Omental fat pad (tissue), 3 donors: ENCODE measurements at regions not wholly inside any gene's neighbourhood (a gene's known extent, or its start where the extent isn't known, plus 50 kb on each side); places are given as distances from the start of the nearest gene placed in this dataset.

Experiments
- ATAC-seq: fragments of 150-250 bp; one replicate; pipeline ENCODE4 v1.9.1; 2016; ENCODE audit warnings: mild to moderate bottlenecking, moderate library complexity; ENCODE audit not compliant: low FRiP score
- DNase-seq: peaks from one replicate; pipeline ENCODE4 v3.0.0-alpha.2; 2019; ENCODE audit warnings: low spot score
- CTCF ChIP-seq, 3 donors: fragments of 450-650 bp; IDR thresholded peaks; one replicate each; pipeline ENCODE4 v1.5.1; 2016 to 2017; ENCODE audit warnings: antibody characterized with exemption in 3 of 3, mild to moderate bottlenecking in 3 of 3, moderate library complexity in 2 of 3

DNA sequence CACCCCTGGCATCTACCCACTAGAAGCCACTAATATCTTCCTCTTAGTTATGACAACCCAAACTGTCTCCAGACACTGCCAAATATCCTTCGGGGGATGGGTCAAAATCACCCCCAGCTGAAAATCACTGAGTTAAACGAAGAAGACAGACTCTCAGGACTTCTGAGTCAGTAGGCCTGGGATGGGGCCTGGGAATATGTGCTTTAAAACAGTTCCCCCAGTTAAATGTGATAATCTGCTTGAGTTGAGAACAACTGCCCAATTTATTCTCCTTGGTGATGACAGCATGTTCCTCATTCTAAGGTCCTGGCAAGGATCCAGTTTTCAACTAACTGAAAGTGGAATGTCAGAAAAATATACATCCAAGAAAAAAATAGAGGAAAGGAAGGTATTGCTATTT lies 52.4 kb downstream of the CBLL2 start:
- no peak for ATAC-seq
- TF ChIP-seq CTCF (IDR thresholded peaks at IDR 0.05), result no peak
- no peak for DNase-seq

GRCh38 chrX:22329783-22330182 lies 57.1 kb downstream of the CBLL2 start:
- no peak for TF ChIP-seq CTCF (IDR thresholded peaks at IDR 0.05)
- ATAC-seq, result no peak

DNA sequence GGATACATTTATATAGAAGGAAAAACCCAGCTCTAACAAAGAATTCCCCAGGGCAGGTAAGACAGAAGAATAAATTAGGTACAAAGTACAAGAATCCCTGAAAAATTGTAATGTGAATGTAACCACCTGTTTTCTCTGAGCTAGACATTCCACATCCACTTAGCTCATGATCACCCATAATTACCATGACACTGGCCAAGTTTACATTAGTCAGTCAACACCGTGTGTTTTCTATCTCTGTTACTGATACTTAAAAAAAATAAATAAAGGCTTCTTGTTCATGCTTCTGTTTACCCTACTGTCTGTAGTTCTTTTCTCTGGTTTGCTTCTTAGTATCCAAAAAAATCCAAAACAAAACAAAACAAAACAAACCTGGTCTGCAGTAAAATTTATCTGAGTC lies 66.0 kb downstream of the CBLL2 start:
- no peak for TF ChIP-seq CTCF (IDR thresholded peaks at IDR 0.05)
- DNase-seq, result no peak
- ATAC-seq, result no peak

More at GRCh38 chrX:22329783-22330182, 57.1 kb downstream of the CBLL2 start:
- no peak for DNase-seq

DNA sequence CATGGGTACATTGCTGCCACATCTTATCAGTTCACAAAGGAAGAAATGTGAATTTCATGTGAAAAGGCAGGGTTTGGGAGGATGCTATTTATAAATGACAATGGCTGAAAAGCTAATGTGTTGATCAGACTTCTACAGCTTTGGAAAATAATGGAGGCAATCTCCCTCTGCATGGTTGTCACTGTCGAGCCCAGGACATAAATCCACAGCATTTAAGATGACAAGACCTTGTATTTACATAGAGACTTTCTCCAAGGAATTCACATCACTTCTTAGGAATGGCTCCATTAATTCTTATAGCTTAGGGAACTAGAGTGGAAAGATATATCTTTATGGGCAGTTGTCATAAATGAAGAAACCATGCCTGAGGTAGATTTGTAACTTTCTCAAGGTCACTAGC lies 66.7 kb downstream of the CBLL2 start:
- no peak for ATAC-seq
- TF ChIP-seq CTCF (IDR thresholded peaks at IDR 0.05), result no peak
- DNase-seq, result no peak

GRCh38 chrX:22340022-22340616 lies 67.4 kb downstream of the CBLL2 start:
- ATAC-seq, result no peak
- no peak for DNase-seq
- TF ChIP-seq CTCF (IDR thresholded peaks at IDR 0.05), result no peak

DNA sequence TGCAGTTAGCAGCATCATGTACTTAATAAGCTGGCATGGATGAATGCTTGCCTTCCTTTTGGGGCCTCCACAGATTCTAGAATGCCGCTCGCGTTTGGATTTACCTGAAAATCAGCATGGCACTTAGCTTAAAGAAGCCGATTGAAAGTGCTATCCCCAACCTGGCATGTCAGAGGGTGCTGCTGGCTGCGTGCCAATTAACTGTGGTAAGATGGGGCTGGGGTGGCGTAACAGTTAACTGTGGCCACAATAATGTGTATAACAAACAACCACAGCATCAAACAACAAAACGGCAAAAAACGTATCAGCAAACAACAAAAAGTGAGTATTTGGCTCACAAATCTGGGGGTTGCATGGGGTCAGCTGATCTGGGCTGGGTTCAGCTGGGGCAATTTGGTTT lies 70.5 kb downstream of the CBLL2 start:
- DNase-seq, result no peak
- no peak for TF ChIP-seq CTCF (IDR thresholded peaks at IDR 0.05)
- no peak for ATAC-seq

DNA sequence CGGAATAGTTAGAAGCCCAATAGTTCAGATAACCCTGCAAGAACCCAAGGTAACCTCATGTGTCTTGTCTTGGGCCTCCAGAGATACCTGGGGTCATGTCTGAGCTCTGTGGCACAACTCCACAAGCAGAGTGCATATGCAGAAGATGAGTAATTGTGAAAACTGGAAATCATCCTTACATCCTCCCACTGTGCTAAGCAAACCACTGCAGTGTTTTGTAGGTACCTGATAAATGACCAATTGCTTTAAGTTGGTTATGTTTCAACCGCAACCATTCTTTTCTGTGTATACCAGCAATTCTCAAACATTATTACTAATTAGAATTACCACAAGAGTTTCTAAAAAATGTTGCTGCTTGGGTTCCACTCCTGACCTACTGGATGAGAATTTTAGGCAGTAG lies 73.2 kb downstream of the CBLL2 start:
- ATAC-seq, result no peak

More for the DNA sequence above, 73.2 kb downstream of the CBLL2 start:
- no peak for DNase-seq
- no peak for TF ChIP-seq CTCF (IDR thresholded peaks at IDR 0.05)
